ENCODE measurements at regions not wholly inside any gene's neighbourhood (a gene's known extent, or its start where the extent isn't known, plus 50 kb on each side); places are given as distances from the start of the nearest gene placed in this dataset.

- TF ChIP-seq DEAF1 (CRISPR knock-in tag; IDR thresholded peaks at IDR 0.05) (no peak), ZNF224 (CRISPR knock-in tag; IDR thresholded peaks at IDR 0.05) (no peak), NEUROD1 (IDR thresholded peaks at IDR 0.05; ENCODE audit: borderline replicate concordance, low read depth, low read length, partially characterized antibody) (no peak), NFIC (IDR thresholded peaks at IDR 0.05) (peak; percentile 24; the same call in 1 of the 2 replicates), ZKSCAN8 (CRISPR knock-in tag; IDR thresholded peaks at IDR 0.05) (no peak), CHCHD3 (CRISPR knock-in tag; IDR thresholded peaks at IDR 0.05) (no peak), EHMT2 (IDR thresholded peaks at IDR 0.05) (no peak), MEF2D (tag; conservative IDR thresholded peaks at IDR 0.05; ENCODE audit: low read depth) (no peak), ZNF347 (CRISPR knock-in tag; IDR thresholded peaks at IDR 0.05; ENCODE audit: low read depth) (no peak), ZNF408 (CRISPR knock-in tag; IDR thresholded peaks at IDR 0.05; ENCODE audit: low read depth) (no peak), SNIP1 (IDR thresholded peaks at IDR 0.05; ENCODE audit: low read depth) (no peak), HIVEP1 (CRISPR knock-in tag; IDR thresholded peaks at IDR 0.05) (no peak), PHF20 (IDR thresholded peaks at IDR 0.05; ENCODE audit: partially characterized antibody) (no peak), ZNF668 (CRISPR knock-in tag; IDR thresholded peaks at IDR 0.05) (no peak), FOXA1 (IDR thresholded peaks at IDR 0.05; ENCODE audit: borderline replicate concordance) (no peak), CTCF (IDR thresholded peaks at IDR 0.05 in 2 of 3, conservative IDR thresholded peaks at IDR 0.05 in 1 of 3; ENCODE audit: insufficient read depth in 2 of 3, low read depth in 1 of 3, low read length in 3 of 3) (no peak), ZNF282 (CRISPR knock-in tag; IDR thresholded peaks at IDR 0.05) (no peak), ASH1L (IDR thresholded peaks at IDR 0.05; ENCODE audit: borderline replicate concordance, low read depth, partially characterized antibody) (no peak), DNMT1 (IDR thresholded peaks at IDR 0.05) (no peak), NCOA6 (IDR thresholded peaks at IDR 0.05) (no peak), WHSC1 (IDR thresholded peaks at IDR 0.05; ENCODE audit: low read length) (no peak), SRF (CRISPR knock-in tag; IDR thresholded peaks at IDR 0.05) (peak in 1 of 2 experiments; percentile 88; a peak in 2 of 4 replicates), TEAD1 (CRISPR knock-in tag; IDR thresholded peaks at IDR 0.05) (no peak), BRD4 (IDR thresholded peaks at IDR 0.05) (no peak), HES1 (IDR thresholded peaks at IDR 0.05; ENCODE audit: low read depth) (no peak), HNRNPH1 (optimal IDR thresholded peaks at IDR 0.05; ENCODE audit: low read depth, low read length) (no peak), GABPB1 (CRISPR knock-in tag; IDR thresholded peaks at IDR 0.05) (no peak), ZNF436 (CRISPR knock-in tag; IDR thresholded peaks at IDR 0.05) (no peak), SMARCB1 (IDR thresholded peaks at IDR 0.05; ENCODE audit: insufficient read length, low read depth) (no peak), STAG1 (CRISPR knock-in tag; IDR thresholded peaks at IDR 0.05; ENCODE audit: borderline replicate concordance) (no peak)
Observed at GRCh38 chr15:77546050-77546501, 86.6 kb downstream of the LINGO1 start (continued).

Data from K562 (cell line).